Stimulated activated effector memory CD8-positive, alpha-beta T cell treated with anti-CD3 and anti-CD28 coated beads, Interleukin-12 subunit alpha, Interleukin-12 subunit beta, amount 100 ng/mL, for 72 hours (primary cell): ENCODE measurements at regions not wholly inside any gene's neighbourhood (a gene's known extent, or its start where the extent isn't known, plus 50 kb on each side); places are given as distances from the start of the nearest gene placed in this dataset.
"Not testable (repeated sequence)": the region's sequence is repeated elsewhere in the genome, so short reads cannot be mapped to it uniquely, and the experiment has no call there.

Experiments used
- ATAC-seq: fragments of 150-1000 bp; cut with Tn5 transposase; 2 replicates; pipeline ENCODE4 v1.10.0; 2021
- DNase-seq, 2 donors: peaks; one replicate each; pipeline ENCODE4 v3.0.0; 2021 to 2022; ENCODE audit warnings: low spot score in 2 of 2
- H3K27ac Mint-ChIP-seq: one replicate; pipeline ENCODE4 v1.8.0; 2022; ENCODE audit warnings: mild to moderate bottlenecking, mixed read lengths
- H3K36me3 Mint-ChIP-seq: one replicate; pipeline ENCODE4 v1.8.0; 2022; ENCODE audit warnings: mild to moderate bottlenecking, mixed read lengths
- H3K4me1 Mint-ChIP-seq: one replicate; pipeline ENCODE4 v1.8.0; 2022; ENCODE audit warnings: mixed read lengths
- H3K4me3 Mint-ChIP-seq: one replicate; pipeline ENCODE4 v1.8.0; 2022; ENCODE audit warnings: mild to moderate bottlenecking, mixed read lengths
- H3K9me3 Mint-ChIP-seq: one replicate; pipeline ENCODE4 v1.8.0; 2022; ENCODE audit warnings: mixed read lengths

GRCh38 chr5:39532511-39532910 is 107.7 kb upstream of the DAB2 start:
- ATAC-seq (no peak), DNase-seq (no peak)
- H3K9me3 Mint-ChIP-seq = no peaks in the 10 kb centered on the region
- H3K4me3 Mint-ChIP-seq = no peak overlapping the region
- no peaks in the 10 kb centered on the region for H3K36me3 Mint-ChIP-seq
- H3K4me1 Mint-ChIP-seq = no peaks in the 10 kb centered on the region
- no peak overlapping the region for H3K27ac Mint-ChIP-seq

DNA sequence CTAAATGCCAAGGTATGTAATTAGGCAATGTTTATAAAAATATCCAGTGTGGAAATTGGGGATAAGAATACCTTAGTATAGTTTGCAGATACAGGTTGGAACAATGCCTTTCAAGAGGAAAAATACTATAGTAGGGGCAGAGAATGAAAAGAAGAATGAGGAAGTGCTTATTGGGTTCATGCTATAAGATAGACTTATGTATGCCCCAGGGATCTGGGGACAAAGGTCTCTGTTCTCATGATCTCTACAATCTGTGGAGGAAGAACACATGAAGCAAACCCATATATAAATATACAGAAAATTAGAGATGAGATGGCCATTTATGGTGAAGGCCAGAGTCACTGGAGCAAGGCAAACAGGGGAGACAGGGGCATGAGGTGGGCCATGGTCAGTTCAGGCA is 106.5 kb upstream of the DAB2 start:
- no peak overlapping the region for H3K27ac Mint-ChIP-seq
- no peak for ATAC-seq
- H3K4me1 Mint-ChIP-seq = no peaks in the 10 kb centered on the region
- H3K4me3 Mint-ChIP-seq = no peak overlapping the region
- DNase-seq = no peak
- H3K36me3 Mint-ChIP-seq = no peaks in the 10 kb centered on the region
- no peaks in the 10 kb centered on the region for H3K9me3 Mint-ChIP-seq

- Mint-ChIP-seq H3K4me3 (no peak overlapping the region), H3K4me1 (no peaks in the 10 kb centered on the region), H3K36me3 (no peaks in the 10 kb centered on the region), H3K27ac (no peak overlapping the region), H3K9me3 (no peaks in the 10 kb centered on the region)
- DNase-seq (no peak), ATAC-seq (no peak)
Observed at GRCh38 chr5:39526914-39527477, 102.2 kb upstream of the DAB2 start.

- not testable (repeated sequence) for H3K36me3 Mint-ChIP-seq, H3K4me1 Mint-ChIP-seq, H3K27ac Mint-ChIP-seq, ATAC-seq, H3K4me3 Mint-ChIP-seq, DNase-seq, H3K9me3 Mint-ChIP-seq
Observed at GRCh38 chr5:39525781-39526180, 101.0 kb upstream of the DAB2 start.

- Mint-ChIP-seq H3K36me3 (no peaks in the 10 kb centered on the region), H3K27ac (no peak overlapping the region), H3K9me3 (no peaks in the 10 kb centered on the region), H3K4me3 (no peak overlapping the region), H3K4me1 (no peaks in the 10 kb centered on the region)
- ATAC-seq = no peak
- no peak for DNase-seq
Observed at GRCh38 chr5:39525271-39525670, 100.5 kb upstream of the DAB2 start.

DNA sequence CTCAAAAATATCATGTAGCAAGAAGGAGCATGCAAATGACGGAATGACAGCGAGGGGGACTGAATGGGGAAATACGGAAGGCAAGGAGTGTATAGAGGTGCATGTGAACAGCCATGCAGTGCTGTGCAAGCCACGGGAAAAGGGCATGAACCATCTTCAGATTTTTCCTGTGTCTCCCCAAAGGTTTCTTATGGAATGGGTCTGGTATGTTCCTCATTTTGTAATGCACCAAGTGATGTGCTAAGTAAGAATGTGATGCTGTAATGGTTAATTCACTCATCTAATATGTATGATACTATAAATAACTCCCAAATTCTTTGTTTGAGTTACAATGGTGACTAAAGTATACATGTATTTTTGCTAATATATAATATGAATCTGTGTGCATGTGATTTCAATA is 99.0 kb upstream of the DAB2 start:
- Mint-ChIP-seq H3K4me1 (no peaks in the 10 kb centered on the region), H3K4me3 (no peak overlapping the region), H3K27ac (no peak overlapping the region), H3K9me3 (no peaks in the 10 kb centered on the region), H3K36me3 (no peaks in the 10 kb centered on the region)
- DNase-seq = no peak
- ATAC-seq = no peak

- no peak for DNase-seq
- Mint-ChIP-seq H3K36me3 (no peaks in the 10 kb centered on the region), H3K9me3 (no peaks in the 10 kb centered on the region), H3K4me1 (no peaks in the 10 kb centered on the region), H3K4me3 (no peak overlapping the region), H3K27ac (no peak overlapping the region)
- ATAC-seq = no peak
Observed at GRCh38 chr5:39521940-39522590, 97.3 kb upstream of the DAB2 start.

GRCh38 chr5:39521098-39521860 is 96.5 kb upstream of the DAB2 start:
- Mint-ChIP-seq H3K36me3 (no peaks in the 10 kb centered on the region), H3K27ac (no peak overlapping the region), H3K4me1 (no peaks in the 10 kb centered on the region), H3K4me3 (no peak overlapping the region), H3K9me3 (no peaks in the 10 kb centered on the region)
- DNase-seq (no peak), ATAC-seq (no peak)

DNA sequence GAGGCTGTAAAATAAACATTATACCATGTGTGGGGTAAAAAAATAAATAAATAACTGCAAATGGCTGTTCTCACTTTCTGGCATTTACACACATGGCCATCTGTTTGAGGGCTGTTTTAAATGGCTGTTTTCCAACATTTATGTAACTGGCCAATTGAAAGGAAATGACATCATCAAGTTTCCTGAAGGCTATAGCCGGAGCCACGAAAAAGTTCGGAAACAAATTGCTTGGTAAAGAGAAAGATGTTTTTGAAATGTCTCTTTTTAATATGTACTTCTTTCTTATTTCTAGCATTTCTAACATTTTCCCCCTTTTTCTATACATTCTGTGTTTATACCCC is 95.4 kb upstream of the DAB2 start:
- Mint-ChIP-seq H3K4me1 (no peaks in the 10 kb centered on the region), H3K27ac (no peak overlapping the region), H3K4me3 (no peak overlapping the region), H3K36me3 (no peaks in the 10 kb centered on the region), H3K9me3 (no peaks in the 10 kb centered on the region)
- DNase-seq (no peak), ATAC-seq (no peak)

DNA sequence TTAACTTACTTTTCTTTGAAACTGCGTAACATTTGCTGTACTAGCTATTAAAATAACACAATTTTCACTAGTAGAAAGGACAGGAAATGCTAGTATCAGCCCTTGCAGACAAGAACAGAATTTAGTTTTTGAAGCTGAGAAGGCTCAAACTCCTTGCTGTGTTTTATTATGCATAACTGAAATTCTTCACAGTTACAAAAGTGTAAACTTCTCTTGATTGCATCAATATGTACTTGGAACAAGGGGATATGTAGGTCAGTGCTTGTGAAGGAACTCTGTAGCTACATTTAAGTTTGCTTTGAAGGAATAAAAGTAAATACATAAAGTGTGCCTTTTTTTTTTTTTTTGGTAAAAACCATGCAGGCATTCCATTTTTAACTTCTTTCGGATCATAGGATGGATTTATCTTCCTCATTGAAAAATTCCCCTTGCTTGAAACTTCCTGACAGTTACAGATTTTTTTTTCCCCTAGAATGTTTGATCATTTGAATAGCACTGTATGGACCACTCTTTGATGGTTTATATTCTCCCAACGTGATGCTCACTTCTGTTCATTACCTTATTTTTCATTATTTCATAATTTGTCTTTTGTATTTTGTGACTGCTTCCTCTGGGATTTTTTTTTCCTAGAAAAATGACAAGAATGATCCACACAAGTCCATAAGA is 94.9 kb upstream of the DAB2 start:
- H3K4me1 Mint-ChIP-seq = no peaks in the 10 kb centered on the region
- no peaks in the 10 kb centered on the region for H3K36me3 Mint-ChIP-seq
- H3K27ac Mint-ChIP-seq = no peak overlapping the region
- ATAC-seq (no peak), DNase-seq (no peak)
- H3K9me3 Mint-ChIP-seq = no peaks in the 10 kb centered on the region
- no peak overlapping the region for H3K4me3 Mint-ChIP-seq

DNA sequence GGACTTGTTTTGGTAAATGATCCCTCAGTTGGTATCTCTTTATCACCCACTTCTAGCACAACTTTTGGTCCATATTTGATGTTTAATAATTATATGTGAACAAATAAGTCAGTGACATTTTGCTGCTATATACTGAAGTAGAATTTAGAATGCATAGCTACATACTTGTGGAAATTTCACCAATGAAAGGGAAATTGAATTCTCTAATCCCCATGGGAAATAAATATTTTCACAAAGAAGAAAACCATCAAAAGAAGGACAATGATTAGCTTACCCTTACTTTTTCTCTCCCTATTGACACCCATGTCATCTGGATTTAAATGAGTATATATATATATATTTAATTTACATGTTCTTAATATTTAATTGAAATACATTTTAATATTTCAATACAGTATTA is 94.3 kb upstream of the DAB2 start:
- Mint-ChIP-seq H3K4me1 (no peaks in the 10 kb centered on the region), H3K36me3 (no peaks in the 10 kb centered on the region), H3K4me3 (no peak overlapping the region), H3K9me3 (no peaks in the 10 kb centered on the region), H3K27ac (no peak overlapping the region)
- DNase-seq = no peak
- no peak for ATAC-seq

GRCh38 chr5:39518516-39518915 is 93.7 kb upstream of the DAB2 start:
- H3K4me1 Mint-ChIP-seq = no peaks in the 10 kb centered on the region
- ATAC-seq (no peak), DNase-seq (no peak)
- H3K36me3 Mint-ChIP-seq = no peaks in the 10 kb centered on the region
- no peak overlapping the region for H3K27ac Mint-ChIP-seq
- no peak overlapping the region for H3K4me3 Mint-ChIP-seq
- H3K9me3 Mint-ChIP-seq = no peaks in the 10 kb centered on the region

- Mint-ChIP-seq H3K27ac (no peak overlapping the region), H3K9me3 (no peaks in the 10 kb centered on the region), H3K36me3 (no peaks in the 10 kb centered on the region), H3K4me1 (no peaks in the 10 kb centered on the region), H3K4me3 (no peak overlapping the region)
- DNase-seq = no peak
- ATAC-seq = no peak
Observed at GRCh38 chr5:39517800-39518199, 93.0 kb upstream of the DAB2 start.

DNA sequence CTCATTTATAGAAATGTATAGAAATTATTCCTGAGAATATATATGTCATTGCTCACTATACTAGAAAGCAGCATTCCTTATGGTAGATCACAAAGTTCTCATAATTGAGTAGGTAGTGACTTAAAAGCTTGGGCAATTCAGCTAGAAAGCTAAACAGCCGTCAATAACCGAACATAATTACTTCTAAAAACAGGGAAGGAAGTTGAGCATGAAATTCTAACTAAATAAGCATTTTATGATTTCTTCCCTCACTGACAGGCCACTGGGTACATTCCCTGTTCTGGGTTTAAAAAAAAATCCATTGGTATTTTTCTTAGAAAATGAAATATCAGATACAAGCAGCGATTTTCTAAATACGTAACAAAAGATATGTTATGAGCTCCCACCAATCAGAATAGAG is 91.1 kb upstream of the DAB2 start:
- H3K4me3 Mint-ChIP-seq = no peak overlapping the region
- no peak for ATAC-seq
- H3K9me3 Mint-ChIP-seq = no peaks in the 10 kb centered on the region
- no peaks in the 10 kb centered on the region for H3K36me3 Mint-ChIP-seq
- H3K4me1 Mint-ChIP-seq = no peaks in the 10 kb centered on the region
- no peak for DNase-seq
- H3K27ac Mint-ChIP-seq = no peak overlapping the region

DNA sequence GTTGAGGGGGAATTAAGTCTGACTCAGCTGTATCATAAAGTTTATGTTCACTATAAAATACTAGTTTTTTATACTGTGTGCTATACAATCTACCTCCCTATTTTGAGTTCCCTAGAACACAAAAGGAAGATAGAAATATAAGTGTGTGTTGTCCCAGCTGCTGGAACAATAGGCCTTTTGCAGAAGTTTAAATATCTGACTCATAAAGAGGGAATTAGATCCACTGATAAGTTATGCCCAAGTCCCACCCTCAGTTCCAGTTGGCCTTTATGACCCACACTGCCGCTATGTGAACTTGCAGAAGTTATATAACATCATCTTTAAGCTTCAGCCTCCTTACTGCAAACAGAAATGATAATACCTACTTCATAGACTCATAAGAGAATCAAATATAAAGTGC is 88.5 kb upstream of the DAB2 start:
- no peak for DNase-seq
- no peaks in the 10 kb centered on the region for H3K9me3 Mint-ChIP-seq
- no peaks in the 10 kb centered on the region for H3K4me1 Mint-ChIP-seq
- no peak overlapping the region for H3K4me3 Mint-ChIP-seq
- ATAC-seq = no peak
- H3K36me3 Mint-ChIP-seq = no peaks in the 10 kb centered on the region
- H3K27ac Mint-ChIP-seq = no peak overlapping the region

- no peaks in the 10 kb centered on the region for H3K36me3 Mint-ChIP-seq
- no peak for DNase-seq
- no peak overlapping the region for H3K4me3 Mint-ChIP-seq
- H3K4me1 Mint-ChIP-seq = no peaks in the 10 kb centered on the region
- H3K9me3 Mint-ChIP-seq = no peaks in the 10 kb centered on the region
- no peak overlapping the region for H3K27ac Mint-ChIP-seq
- ATAC-seq = no peak
Observed at GRCh38 chr5:39506211-39506610, 81.4 kb upstream of the DAB2 start.
